ENCODE measurements at regions not wholly inside any gene's neighbourhood (a gene's known extent, or its start where the extent isn't known, plus 50 kb on each side); places are given as distances from the start of the nearest gene placed in this dataset.

GRCh38 chr3:178086144-178086825, 450.0 kb upstream of the KCNMB2 start:
- no peak for ATAC-seq
- intact Hi-C loops (cut with DNase I): no loop called here
- WGBS, 3 donors: 83 to 90% (median 87%) methylated on average over 6 of the region's 6 CpGs
- H3K4me1 ChIP-seq: peaks cover 28% of the 10 kb centered on the region
- no peak for TF ChIP-seq CTCF (IDR thresholded peaks at IDR 0.05)
- H3K36me3 ChIP-seq (ENCODE audit: insufficient read depth in 1 of 2, low read depth in 1 of 2): no peaks in the 10 kb centered on the region
- no peak overlapping the region for H3K4me3 ChIP-seq
- no peak for DNase-seq
- H3K27ac ChIP-seq: no peak overlapping the region
- H3K9me3 ChIP-seq: no peaks in the 10 kb centered on the region
- H3K27me3 ChIP-seq (ENCODE audit: insufficient read depth in 3 of 3, low read length in 2 of 3): no peaks in the 10 kb centered on the region

GRCh38 chr3:178087376-178087775, 448.9 kb upstream of the KCNMB2 start:
- DNase-seq (no peak), ATAC-seq (no peak)
- Histone ChIP-seq H3K4me1 (peaks cover 28% of the 10 kb centered on the region), H3K9me3 (no peaks in the 10 kb centered on the region), H3K36me3 (ENCODE audit: insufficient read depth in 1 of 2, low read depth in 1 of 2) (no peaks in the 10 kb centered on the region), H3K27me3 (ENCODE audit: insufficient read depth in 3 of 3, low read length in 2 of 3) (no peaks in the 10 kb centered on the region), H3K27ac (no peak overlapping the region), H3K4me3 (no peak overlapping the region)
- TF ChIP-seq CTCF (IDR thresholded peaks at IDR 0.05): no peak
- intact Hi-C loops (cut with DNase I): no loop called here

GRCh38 chr3:178088963-178089362, 447.3 kb upstream of the KCNMB2 start:
- Histone ChIP-seq H3K9me3 (no peaks in the 10 kb centered on the region), H3K36me3 (ENCODE audit: insufficient read depth in 1 of 2, low read depth in 1 of 2) (no peaks in the 10 kb centered on the region), H3K4me1 (peaks cover 20% of the 10 kb centered on the region), H3K4me3 (no peak overlapping the region), H3K27ac (no peak overlapping the region), H3K27me3 (ENCODE audit: insufficient read depth in 3 of 3, low read length in 2 of 3) (no peaks in the 10 kb centered on the region)
- DNase-seq (no peak), ATAC-seq (no peak)
- WGBS, 3 donors: 71 to 88% (median 76%) methylated on average over 1 of the region's 1 CpG
- intact Hi-C loops (cut with DNase I): no loop called here
- TF ChIP-seq CTCF (IDR thresholded peaks at IDR 0.05): no peak

- Histone ChIP-seq H3K36me3 (ENCODE audit: insufficient read depth in 1 of 2, low read depth in 1 of 2) (no peaks in the 10 kb centered on the region), H3K27me3 (ENCODE audit: insufficient read depth in 3 of 3, low read length in 2 of 3) (no peaks in the 10 kb centered on the region), H3K4me3 (no peak overlapping the region), H3K9me3 (no peaks in the 10 kb centered on the region), H3K4me1 (peaks cover under 1% of the 10 kb centered on the region), H3K27ac (no peak overlapping the region)
- no peak for TF ChIP-seq CTCF (IDR thresholded peaks at IDR 0.05)
- ATAC-seq (no peak), DNase-seq (no peak)
- intact Hi-C loops (cut with DNase I): no loop called here
- 98 to 100% (median 100%) methylated on average over 1 of the region's 1 CpG for WGBS, 3 donors
Observed at GRCh38 chr3:178090899-178091298, 445.3 kb upstream of the KCNMB2 start.

- intact Hi-C loops (cut with DNase I): no loop called here
- DNase-seq: no peak
- Histone ChIP-seq H3K9me3 (no peaks in the 10 kb centered on the region), H3K4me1 (no peaks in the 10 kb centered on the region), H3K4me3 (no peak overlapping the region), H3K27me3 (ENCODE audit: insufficient read depth in 3 of 3, low read length in 2 of 3) (no peaks in the 10 kb centered on the region), H3K36me3 (ENCODE audit: insufficient read depth in 1 of 2, low read depth in 1 of 2) (no peaks in the 10 kb centered on the region), H3K27ac (no peak overlapping the region)
- TF ChIP-seq CTCF (IDR thresholded peaks at IDR 0.05): no peak
- WGBS, 3 donors: 90 to 91% (median 90%) methylated on average over 2 of the region's 2 CpGs
- no peak for ATAC-seq
Observed at GRCh38 chr3:178095522-178095921, 440.7 kb upstream of the KCNMB2 start.
